ENCODE measurements at regions not wholly inside any gene's neighbourhood (a gene's known extent, or its start where the extent isn't known, plus 50 kb on each side); places are given as distances from the start of the nearest gene placed in this dataset.

DNA sequence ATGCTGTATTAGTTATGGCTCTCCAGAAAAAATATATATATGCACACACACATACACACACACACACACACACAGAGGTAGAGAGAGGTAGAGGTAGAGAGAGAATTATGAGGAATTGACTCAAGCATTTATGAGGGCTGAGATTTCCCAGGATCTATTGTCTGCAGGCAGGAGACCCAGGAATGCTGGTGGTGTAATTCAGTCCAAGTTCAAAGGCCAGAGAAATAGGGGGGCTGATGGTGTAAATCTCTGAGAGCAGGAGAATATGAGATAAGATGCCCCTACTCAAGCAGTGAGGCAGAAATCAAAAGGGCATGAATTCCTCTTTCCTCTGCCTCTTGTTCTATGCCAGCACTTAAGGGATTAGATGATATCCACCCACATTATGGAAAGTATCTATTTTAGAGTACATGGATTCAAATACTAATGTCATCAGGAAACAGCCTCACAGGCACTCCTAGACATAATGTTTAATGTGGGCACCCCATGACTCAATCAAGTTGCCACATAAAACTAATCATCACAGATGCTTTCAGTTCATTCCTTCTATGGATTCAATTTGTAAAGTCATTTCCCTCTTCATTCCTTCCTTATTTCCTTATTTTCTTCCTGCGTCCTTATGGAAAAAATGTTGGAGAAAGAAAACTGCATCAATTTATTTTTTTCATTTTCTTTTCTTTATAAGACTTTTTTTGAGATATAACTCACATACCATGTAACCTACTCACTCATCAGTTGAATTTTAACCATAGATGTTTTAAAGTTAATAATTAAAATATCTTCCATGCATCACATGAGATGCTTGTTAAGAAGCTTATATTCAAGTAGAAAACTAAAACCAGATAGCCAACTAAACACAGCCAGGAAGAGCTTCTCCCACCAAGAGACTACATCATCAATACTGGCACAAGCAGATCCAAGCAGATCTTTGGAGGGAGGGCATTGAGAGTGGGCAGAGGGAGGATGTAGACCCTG lies 406.2 kb downstream of the MBD2 start:
- no peak for DNase-seq (ENCODE audit: low read depth)

DNA sequence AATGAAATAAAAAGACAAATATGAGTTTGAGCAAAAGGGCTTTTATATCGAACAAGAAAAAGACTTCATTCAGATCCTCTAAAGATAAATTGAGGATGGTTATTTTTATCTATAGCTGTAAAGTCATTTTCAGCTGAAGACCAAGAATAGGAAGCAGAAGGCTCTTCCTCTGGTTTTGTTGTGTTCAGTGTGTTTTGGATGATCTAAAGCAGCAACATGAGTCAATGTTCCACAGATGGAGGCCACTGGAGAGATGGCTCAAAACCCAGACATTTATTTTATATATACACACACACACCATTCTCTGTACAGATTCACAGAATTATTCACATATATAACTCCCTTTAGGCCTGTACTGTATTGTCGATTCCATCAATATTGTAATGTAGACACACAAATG lies 424.3 kb downstream of the MBD2 start:
- no peak for DNase-seq (ENCODE audit: low read depth)

DNA sequence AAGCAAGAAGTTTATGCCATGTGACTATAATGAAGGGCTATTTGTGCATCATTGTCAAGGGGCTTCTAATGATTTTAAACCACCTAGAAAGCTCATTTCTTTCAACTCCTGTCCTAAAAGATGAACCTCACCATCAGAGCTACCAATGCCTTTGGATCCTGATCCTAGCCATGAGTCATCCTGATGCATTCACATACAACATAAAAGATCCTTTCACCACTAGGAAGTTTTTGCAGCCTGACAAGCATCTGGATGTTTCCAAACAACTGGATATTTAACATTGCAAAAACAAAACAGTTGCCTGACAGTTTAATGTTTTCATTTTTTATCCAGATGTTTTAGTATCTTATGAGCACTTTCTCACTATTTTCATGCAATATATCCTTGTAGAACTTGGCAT lies 425.3 kb downstream of the MBD2 start:
- DNase-seq (ENCODE audit: low read depth) = no peak

DNA sequence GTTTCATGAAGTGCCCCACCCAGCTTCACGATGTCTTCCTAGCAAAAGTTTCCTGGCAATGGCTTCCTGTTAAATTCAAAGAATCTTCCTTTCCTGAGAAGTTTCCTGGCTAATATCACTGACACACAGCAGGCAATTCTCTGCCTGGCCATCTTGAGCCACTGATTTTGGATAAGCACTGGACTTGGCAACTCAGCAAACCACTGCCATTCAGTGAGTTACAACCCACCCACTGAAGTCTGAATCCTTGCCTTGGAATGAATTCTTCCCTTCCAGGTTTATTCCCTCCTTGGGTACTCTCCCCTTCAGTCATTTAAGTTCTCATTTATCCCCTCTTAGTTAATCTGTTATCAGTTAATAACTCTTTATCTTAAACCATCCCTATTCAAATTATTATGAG lies 426.0 kb downstream of the MBD2 start:
- no peak for DNase-seq (ENCODE audit: low read depth)

DNA sequence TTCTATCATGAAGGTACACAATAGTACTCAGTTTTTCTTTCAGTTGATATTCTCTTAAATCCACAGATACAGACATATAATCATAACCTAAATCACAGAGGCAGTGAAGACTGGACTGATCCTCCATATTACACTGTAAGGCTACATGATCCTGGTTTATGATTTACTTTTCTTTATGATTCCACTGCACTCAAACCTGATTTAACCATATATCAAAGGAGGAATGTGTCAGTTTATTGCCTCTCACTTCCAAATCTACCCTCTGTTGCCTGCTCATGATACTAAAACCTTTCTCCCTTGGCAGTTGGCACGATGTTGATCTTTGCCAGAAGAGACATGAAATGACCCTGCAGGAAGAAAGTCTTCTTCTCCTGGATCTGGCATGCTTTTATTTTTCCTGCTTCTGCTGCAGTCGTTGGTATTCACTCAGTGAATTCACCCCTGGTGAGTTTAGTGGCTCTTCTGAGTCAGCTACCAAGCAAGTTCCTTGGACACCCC lies 426.4 kb downstream of the MBD2 start:
- DNase-seq (ENCODE audit: low read depth) = no peak

DNA sequence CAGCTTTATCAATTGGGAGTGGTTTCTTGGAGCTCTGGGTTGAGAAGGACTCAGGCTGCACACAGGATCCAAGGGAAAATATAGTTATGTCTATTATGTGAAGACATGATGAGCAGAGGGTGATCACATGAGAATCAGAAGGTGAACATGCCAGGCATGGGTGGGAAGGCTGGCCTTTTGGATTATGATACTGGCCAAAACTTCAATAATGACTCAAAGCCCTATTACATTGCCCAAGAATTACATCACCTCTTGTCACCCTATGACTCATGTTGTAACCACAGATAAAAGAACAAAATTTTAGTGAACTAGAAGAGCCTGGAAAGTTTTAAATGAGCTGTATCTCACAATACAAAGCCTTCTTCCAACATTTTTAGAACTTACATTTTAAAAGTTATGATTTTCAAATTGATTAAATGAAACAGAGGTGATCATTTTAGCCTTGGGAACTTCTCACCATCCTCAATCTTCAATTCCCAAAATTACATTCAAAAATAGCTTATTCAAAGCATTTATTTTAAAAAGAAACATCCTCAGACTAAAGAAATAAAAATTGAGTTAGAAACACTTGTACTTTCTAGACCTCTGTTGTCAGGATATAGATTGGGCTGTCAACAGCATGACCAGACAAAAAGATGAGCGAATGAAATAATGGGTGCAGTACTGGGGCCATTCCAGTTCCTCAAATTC lies 428.3 kb downstream of the MBD2 start:
- DNase-seq (ENCODE audit: low read depth) = peak; percentile 45

DNA sequence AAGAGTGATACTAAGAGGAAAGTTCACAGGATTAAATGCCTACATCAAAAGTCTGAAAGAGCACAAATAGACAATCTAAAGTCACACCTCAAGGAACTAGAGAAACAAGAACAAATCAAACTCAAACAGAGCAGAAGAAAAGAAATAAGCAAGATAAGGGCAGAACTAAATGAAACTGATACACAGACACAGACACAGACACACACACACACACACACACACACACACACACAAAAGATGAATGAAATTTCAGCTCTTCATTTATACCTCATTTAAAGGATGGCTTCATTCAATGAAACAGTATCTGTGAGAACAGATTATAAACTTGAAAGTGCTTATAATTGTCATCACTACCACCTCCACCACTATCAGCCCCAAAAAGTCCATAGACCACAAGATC lies 428.9 kb downstream of the MBD2 start:
- no peak for DNase-seq (ENCODE audit: low read depth)

DNA sequence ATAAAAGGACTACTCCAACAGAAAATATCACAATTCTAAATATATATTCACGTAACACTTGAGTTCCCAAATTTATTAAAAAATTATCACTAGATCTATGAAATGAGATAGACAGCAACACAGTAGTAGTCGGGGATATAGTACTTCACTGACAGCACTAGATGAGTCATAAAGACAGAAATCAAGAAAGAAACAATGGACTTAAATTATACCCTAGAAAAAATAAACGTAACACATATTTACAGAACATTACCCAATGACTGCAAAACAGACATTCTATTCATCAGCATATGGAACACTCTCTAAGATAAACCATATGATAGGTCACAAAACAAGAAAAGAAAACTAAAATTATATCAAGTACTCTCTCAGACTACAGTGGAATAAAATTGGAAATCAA lies 429.4 kb downstream of the MBD2 start:
- DNase-seq (ENCODE audit: low read depth) = no peak

DNA sequence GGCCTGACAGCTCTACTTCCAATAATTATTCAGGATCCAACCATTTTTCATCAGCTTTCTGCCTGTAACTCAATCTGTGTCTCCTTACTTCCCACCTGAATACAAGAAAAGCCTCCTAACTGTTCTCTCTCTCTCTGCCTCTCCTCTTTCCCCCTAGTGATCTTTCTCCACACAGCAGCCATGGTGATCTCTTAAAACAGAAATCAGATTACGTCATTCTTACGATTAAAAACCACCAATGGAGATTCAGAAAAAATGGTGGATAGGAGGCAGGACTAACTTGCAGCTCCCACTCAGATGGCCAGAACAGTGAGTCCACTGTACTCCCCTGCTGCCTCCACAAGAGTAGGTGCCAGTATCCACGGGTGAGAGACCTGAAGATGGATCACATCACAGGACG lies 431.7 kb downstream of the MBD2 start:
- no peak for DNase-seq (ENCODE audit: low read depth)

DNA sequence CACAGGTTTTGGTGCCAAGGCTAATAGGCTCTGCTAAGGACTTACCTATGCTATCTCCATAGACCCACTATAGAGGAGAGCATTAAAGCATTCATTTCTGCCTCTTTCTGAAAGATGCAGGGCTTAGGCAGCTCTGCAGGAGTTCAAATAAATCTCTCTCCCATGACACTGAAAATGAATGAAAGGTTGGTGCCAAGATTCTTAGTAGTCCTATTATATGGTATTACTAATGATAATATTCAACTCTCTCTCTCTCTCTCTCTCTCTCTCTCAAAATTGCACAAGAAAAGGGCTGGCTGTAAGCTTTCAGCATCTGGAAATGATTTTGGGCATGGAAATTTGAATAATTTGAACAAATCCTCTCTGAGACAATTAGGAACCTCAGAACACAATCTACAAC lies 433.7 kb downstream of the MBD2 start:
- no peak for DNase-seq (ENCODE audit: low read depth)

DNA sequence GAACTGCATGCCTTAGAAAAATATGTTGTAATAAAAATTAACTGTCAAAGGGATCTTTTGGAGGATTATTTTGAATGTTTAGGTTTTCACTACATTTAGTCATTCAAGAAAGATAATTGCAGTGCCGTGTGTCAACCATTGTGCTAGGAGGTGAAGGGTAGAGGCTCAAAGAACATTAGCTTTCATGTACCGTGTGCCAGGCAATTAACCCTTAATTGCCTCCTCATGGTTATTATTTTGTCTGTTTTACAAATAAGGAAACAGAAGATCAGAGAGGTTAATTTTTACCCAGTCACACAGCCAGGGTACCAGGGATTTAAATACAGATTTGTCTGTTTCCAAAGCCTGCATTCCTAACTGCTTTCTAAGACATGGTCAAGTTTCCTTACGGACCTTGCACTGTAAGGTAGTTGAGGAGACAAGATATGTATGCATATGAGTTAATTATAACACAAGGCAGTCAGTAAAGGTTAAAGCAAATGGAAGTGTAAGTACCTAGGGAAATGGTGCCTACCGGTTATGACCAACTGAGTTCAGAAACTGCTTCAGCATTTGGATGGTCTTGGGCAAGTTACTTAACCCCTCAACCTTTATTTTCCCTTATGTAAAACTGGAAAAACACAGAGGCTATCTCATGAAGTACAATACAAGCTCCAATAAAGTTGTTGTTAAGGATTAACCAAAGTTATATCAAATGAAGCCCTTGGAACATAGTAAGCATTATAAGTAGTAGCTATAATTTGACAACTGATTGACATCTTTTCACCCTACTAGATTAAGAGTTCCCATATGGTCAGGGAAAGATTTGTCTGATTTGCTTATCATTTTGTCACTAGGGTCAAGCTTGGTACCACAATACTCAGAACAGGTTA lies 434.9 kb downstream of the MBD2 start:
- DNase-seq (ENCODE audit: low read depth) = no peak

DNA sequence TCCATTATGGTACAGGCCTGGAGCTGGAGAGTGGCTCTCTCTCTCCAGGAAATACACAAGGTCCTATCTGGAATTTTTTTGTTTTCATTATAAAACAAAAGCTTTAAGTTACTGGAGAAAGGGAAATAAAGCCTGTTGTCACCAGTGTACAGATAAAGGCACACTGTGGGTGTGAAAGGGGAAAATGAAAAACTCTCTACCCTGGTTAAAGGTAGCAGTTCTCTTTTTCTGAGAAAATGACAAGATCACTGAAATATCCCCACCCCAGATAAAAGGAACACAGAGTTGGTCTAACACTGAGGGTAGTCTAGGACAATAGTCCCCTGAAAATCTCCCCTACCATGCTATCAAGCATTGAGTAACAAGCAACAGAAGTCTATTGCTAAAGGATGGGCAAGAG lies 438.7 kb downstream of the MBD2 start:
- DNase-seq (ENCODE audit: low read depth) = no peak

DNA sequence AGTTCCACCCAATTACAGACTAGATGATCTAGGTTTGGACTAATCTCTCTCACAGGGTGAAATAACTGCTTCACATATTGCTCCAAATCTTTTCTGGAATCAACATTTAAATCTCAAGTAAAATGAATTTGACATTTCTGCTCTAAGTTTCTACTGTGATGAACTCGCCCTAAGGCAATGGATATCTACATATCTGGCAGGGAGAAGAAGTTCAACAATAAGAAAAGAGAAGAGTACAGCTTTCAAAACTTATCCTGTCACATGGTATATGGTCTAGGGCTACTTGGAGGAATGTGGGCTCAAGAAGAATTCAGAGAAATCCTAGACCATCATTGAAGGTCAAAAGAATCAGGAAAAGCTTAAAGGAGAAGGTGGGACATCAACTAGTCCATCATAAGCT lies 440.2 kb downstream of the MBD2 start:
- no peak for DNase-seq (ENCODE audit: low read depth)

DNA sequence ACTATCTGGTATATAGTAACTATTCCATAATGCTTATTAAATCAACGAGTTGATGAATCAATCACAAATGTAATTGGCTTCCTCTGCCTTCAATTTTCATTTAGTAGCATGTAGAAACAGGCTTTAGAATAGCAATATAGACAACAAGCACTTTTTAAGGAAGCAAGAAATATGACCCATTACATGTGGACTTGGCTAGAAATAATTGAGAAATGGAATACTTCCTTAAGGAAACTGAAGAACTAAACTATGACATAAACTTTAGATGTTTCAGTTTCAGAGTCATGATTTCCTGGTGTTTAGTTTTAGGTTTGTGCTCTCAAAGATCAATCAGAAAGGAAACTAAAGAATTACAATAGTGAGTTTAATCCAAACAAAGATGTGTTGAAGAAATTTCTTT lies 443.8 kb downstream of the MBD2 start:
- DNase-seq (ENCODE audit: low read depth) = no peak

DNA sequence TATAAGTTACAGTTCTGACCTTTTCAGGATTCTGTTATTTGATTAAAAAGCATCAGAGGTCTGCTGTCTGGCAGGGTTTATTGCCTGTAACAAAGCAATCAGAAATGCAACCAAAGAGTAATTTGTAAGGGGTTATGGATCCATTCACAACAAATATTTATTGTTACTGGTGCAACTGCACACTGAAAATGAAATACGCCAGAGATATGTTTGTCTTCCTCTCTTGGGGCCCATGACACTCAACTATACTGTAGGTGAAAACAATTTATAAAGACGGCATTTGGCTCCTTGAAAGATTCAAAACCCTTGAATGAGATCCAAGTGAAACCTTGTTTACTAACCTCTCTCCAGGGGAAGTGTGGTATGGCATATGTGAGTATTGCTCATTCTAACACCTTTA lies 452.2 kb downstream of the MBD2 start:
- DNase-seq (ENCODE audit: low read depth) = no peak

DNA sequence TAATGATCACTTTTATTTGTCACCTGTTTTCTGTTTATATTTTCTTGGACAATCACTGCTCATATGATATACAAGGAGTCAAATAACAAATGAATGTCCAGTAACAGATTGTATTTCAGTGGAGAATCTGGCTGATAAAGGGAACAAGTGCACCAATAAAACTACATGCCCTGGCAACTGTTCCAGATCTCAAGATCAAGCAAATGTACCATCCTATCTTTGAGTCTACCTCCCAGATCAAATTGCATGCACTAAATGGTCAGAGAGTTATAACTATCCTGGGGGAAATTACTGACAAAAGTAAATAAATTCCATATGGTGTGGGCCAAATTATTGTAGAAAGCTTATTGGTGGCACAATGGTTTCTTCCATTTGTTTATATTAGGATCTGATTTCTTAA lies 452.8 kb downstream of the MBD2 start:
- DNase-seq (ENCODE audit: low read depth) = no peak

DNA sequence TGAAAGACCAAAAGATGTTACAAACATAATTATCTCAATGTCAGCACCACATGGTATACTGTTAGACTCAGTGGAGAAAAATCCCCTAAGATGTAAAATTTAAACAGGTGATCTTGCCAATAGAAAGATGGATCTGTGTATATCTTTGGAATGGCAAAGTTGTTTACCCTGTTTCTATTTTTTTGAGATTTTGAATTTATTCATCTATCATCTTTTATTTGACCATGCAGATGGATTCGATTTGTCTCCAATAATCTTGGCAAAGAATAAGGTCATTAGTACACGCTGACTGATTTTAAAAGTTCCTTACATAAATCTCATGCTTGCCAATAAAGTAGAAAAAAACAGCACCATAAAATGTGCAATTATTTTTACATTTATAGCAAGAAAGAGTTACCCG lies 459.3 kb downstream of the MBD2 start:
- DNase-seq (ENCODE audit: low read depth) = no peak

DNA sequence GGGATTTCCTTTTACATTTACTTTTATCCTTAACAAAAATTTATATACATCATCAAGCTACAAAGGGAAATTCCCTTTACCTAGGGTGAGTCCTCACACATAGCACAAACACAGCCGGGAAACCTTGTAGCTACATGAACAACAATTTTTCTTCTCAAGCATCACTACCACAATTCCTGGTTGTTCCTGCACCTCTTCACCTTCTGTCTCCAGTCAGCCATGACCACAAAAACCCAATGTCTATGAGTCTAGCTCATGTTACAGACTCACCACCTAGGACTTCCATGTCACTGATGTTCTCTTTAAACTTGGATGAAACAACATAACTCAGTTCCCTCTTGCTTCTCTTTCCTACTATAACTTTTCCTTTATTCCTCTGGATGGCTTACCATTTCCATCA lies 460.4 kb downstream of the MBD2 start:
- DNase-seq (ENCODE audit: low read depth) = no peak

DNA sequence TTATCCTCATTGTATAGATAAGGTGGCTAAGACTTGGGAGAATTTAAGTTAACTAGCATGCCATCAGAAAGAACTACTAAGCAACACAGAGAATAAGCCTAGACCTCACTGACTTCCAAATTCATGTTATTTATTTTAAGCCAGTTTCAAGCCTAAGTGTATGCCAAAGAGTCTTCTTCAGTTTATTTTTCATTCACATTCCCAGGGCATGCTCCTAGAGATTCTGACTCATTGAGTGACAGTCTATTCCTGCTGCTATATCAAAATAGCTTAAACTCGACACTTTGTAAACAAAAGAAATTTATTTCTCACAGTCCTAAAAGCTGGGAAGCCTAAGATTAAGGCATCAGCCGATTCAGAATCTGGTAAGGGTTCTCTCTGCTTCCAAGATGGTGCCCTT lies 467.1 kb downstream of the MBD2 start:
- DNase-seq (ENCODE audit: low read depth) = no peak

DNA sequence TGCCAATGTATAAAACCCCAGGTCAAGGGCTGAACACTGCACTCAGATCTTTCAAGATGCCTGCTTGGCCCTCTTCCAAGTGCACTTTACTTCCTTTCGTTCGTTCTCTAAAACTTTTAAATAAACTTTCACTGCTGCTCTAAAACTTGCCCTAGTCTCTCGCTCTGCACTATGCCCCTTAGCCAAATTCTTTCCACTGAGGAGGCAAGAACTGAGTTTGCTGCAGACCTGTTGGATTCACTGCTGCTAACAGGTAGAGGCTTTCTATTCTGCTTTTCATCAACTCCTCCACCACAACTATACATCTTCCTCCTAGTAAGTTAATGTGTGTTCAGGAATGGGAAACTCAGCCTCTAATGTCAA lies 467.9 kb downstream of the MBD2 start:
- no peak for DNase-seq (ENCODE audit: low read depth)

DNA sequence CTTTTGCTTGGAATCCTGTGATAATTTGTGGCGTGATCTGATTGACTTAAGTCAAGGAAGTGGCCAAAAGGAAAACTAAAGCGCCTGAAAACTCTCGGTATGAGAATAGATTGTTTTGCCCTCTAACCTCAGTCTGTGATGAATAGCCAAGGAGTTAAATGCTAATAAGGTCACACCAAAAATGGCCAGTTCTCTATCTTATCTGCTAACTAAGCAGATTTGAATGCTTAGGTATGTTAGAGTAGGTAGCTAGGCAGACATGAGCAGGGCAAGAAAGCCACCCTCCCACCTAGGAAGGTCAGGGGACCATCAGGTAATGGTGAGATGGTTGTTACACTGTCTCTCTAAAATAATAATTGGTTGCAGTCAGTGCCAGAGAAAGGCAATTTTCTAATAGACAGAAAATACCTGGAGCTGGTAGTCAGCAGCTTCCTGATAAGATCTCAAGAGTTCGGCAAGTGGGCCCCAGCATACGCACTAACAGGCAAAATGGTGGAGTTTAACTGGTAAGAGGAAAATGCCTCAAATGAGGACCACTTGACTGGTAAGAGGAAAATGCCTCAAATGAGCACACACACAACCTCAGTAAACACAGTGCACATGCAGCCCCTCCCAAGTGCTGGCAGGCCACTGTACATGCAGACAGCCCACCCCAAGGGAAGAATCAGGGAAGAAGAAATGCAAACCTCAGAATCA lies 468.4 kb downstream of the MBD2 start:
- no peak for DNase-seq (ENCODE audit: low read depth)

DNA sequence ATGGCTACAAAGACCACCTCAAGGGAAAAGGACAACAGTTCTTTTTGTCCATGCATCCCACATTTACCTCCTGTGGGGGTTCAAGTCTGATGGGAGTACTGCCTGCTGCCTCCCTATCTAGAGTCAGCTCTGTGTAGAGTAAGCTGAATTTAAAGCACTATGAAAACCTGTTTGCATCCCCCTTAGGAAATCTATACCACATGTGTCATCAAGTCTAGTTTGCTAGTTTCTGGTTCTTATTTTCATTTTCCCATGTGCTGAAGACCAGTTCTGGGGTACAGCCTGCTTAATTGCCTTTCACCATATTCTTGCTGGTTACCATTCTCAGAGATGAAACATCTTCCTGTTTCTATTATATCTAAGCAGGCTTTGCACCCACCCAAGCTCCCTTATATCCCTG lies 470.3 kb downstream of the MBD2 start:
- DNase-seq (ENCODE audit: low read depth) = no peak

All from amniotic epithelial cell (primary cell).